Left ventricle myocardium inferior (tissue), 1 donor: ENCODE measurements at regions not wholly inside any gene's neighbourhood (a gene's known extent, or its start where the extent isn't known, plus 50 kb on each side); places are given as distances from the start of the nearest gene placed in this dataset.

Experiments
- DNase-seq: peaks from one replicate; pipeline ENCODE4 v3.0.0-alpha.2; 2020
- H3K27ac ChIP-seq: fragments of 200-600 bp; replicated peaks from 2 replicates; pipeline ENCODE4 v1.8.0; 2021
- H3K27me3 ChIP-seq: fragments of 200-600 bp; 2 replicates; pipeline ENCODE4 v1.8.0; 2021; ENCODE audit warnings: low read depth
- H3K36me3 ChIP-seq: fragments of 200-600 bp; 2 replicates; pipeline ENCODE4 v1.8.0; 2021
- H3K4me1 ChIP-seq: fragments of 200-600 bp; 2 replicates; pipeline ENCODE4 v1.8.0; 2021
- H3K4me3 ChIP-seq: fragments of 200-600 bp; 2 replicates; pipeline ENCODE4 v1.8.0; 2021; ENCODE audit warnings: mild to moderate bottlenecking, moderate library complexity
- H3K9me3 ChIP-seq: fragments of 200-600 bp; replicated peaks from 2 replicates; pipeline ENCODE4 v1.8.0; 2021
- intact Hi-C: fragments of 100-400 bp; cut with micrococcal nuclease; formaldehyde crosslinking; loops from one replicate; pipeline ENCODE4 v1.11.0; 2022
- TF ChIP-seq, protein P1 (sequence below): fragments of 200-600 bp; IDR thresholded peaks from 2 replicates; pipeline ENCODE4 v1.8.0; 2021; ENCODE audit warnings: antibody characterized with exemption, mild to moderate bottlenecking, borderline replicate concordance
- donor health status: DM: no; HTN: yes; CAD: no; lungs with severe emphysema.

GRCh38 chr18:66993492-66993891 is 389.6 kb upstream of the CDH19 start:
- no peak for DNase-seq
- intact Hi-C loops = no loop called here
- Histone ChIP-seq H3K27ac (no peak overlapping the region), H3K4me3 (no peak overlapping the region), H3K4me1 (no peaks in the 10 kb centered on the region), H3K9me3 (peaks cover 5% of the 10 kb centered on the region), H3K36me3 (no peaks in the 10 kb centered on the region), H3K27me3 (no peaks in the 10 kb centered on the region)
- TF ChIP-seq, protein P1, sequence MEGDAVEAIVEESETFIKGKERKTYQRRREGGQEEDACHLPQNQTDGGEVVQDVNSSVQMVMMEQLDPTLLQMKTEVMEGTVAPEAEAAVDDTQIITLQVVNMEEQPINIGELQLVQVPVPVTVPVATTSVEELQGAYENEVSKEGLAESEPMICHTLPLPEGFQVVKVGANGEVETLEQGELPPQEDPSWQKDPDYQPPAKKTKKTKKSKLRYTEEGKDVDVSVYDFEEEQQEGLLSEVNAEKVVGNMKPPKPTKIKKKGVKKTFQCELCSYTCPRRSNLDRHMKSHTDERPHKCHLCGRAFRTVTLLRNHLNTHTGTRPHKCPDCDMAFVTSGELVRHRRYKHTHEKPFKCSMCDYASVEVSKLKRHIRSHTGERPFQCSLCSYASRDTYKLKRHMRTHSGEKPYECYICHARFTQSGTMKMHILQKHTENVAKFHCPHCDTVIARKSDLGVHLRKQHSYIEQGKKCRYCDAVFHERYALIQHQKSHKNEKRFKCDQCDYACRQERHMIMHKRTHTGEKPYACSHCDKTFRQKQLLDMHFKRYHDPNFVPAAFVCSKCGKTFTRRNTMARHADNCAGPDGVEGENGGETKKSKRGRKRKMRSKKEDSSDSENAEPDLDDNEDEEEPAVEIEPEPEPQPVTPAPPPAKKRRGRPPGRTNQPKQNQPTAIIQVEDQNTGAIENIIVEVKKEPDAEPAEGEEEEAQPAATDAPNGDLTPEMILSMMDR = no peak

- Histone ChIP-seq H3K27ac (no peak overlapping the region), H3K36me3 (no peaks in the 10 kb centered on the region), H3K4me1 (no peaks in the 10 kb centered on the region), H3K27me3 (no peaks in the 10 kb centered on the region), H3K4me3 (no peak overlapping the region), H3K9me3 (peaks cover 10% of the 10 kb centered on the region)
- intact Hi-C loops = no loop called here
- TF ChIP-seq, protein P1 = no peak
- no peak for DNase-seq
Measured at GRCh38 chr18:66990909-66991308, 387.0 kb upstream of the CDH19 start.

DNA sequence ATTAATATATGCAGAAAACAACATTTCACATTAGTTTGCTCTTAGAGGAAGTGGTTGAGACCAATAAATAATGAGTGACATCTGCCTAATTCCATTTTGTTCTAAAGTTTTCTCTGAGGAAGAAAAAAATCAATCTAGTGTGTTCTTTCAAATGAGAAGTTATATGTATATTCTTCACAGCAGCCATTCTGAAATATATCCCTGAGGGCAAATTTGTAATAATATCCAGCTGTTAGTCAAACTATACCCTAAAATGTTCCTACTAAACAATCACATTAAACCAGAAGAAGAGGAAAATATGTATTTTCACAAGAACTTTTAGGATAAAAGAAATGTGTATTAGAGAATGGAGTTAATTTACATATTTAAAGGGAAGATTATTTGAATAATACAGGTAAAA is 375.1 kb upstream of the CDH19 start:
- Histone ChIP-seq H3K27ac (no peak overlapping the region), H3K36me3 (no peaks in the 10 kb centered on the region), H3K27me3 (no peaks in the 10 kb centered on the region), H3K9me3 (peaks cover 7% of the 10 kb centered on the region), H3K4me1 (no peaks in the 10 kb centered on the region), H3K4me3 (no peak overlapping the region)
- DNase-seq = no peak
- TF ChIP-seq, protein P1 = no peak
- intact Hi-C loops = no loop called here

GRCh38 chr18:66972681-66973080 is 368.8 kb upstream of the CDH19 start:
- no peaks in the 10 kb centered on the region for H3K36me3 ChIP-seq
- H3K4me3 ChIP-seq = no peak overlapping the region
- H3K9me3 ChIP-seq = peaks cover 7% of the 10 kb centered on the region
- H3K27me3 ChIP-seq = no peaks in the 10 kb centered on the region
- TF ChIP-seq, protein P1 = no peak
- no peak for DNase-seq
- no peaks in the 10 kb centered on the region for H3K4me1 ChIP-seq
- H3K27ac ChIP-seq = no peak overlapping the region
- intact Hi-C loops = no loop called here

DNA sequence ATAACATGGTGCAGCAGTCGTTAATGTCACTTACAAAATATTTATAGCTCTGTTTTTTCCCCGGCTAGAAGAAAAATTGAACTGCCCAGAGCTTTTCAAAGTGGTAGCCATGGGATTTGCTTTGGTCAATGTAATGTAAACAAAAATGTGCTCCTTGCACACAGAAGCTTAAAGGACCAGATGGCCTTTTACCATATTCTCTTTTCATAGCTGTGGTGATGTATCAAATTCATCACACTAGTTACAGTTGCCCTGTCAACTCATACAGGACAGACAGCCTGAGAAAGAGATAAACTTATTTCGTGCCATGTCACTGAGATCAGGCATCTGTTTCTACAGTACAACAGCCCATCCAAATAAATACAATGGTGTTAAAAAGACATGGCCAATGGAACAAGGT is 368.1 kb upstream of the CDH19 start:
- Histone ChIP-seq H3K36me3 (no peaks in the 10 kb centered on the region), H3K9me3 (peaks cover 7% of the 10 kb centered on the region), H3K4me3 (no peak overlapping the region), H3K27me3 (no peaks in the 10 kb centered on the region), H3K4me1 (no peaks in the 10 kb centered on the region), H3K27ac (no peak overlapping the region)
- intact Hi-C loops = no loop called here
- TF ChIP-seq, protein P1 = no peak
- DNase-seq = no peak

DNA sequence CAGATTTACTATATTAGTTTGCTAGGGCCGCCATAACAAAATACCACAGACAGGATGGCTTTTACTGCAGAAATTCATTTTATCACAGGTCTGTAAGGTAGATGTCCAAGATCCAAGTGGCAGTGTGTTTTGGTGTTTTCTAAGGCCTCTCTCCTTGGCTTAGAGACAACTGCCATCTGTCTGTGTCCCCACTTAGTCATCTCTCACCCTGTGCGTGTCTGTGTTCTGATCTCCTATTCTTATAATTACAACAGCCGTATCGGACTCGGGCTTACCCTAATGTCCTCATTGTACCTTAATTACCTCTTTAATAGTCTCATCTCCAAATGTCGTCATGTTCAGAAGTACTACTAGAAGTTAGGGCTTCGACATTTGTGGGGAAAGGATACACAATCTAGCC is 362.3 kb upstream of the CDH19 start:
- Histone ChIP-seq H3K27me3 (no peaks in the 10 kb centered on the region), H3K27ac (no peak overlapping the region), H3K9me3 (no peaks in the 10 kb centered on the region), H3K4me1 (no peaks in the 10 kb centered on the region), H3K4me3 (no peak overlapping the region), H3K36me3 (no peaks in the 10 kb centered on the region)
- DNase-seq = no peak
- intact Hi-C loops = no loop called here
- TF ChIP-seq, protein P1 = no peak
